Skeletal muscle tissue (tissue), 3 donors: ENCODE measurements at regions not wholly inside any gene's neighbourhood (a gene's known extent, or its start where the extent isn't known, plus 50 kb on each side); places are given as distances from the start of the nearest gene placed in this dataset.

ENCODE experiments used
- H3K27ac ChIP-seq: one replicate; pipeline ENCODE4 v1.7.0; 2013; ENCODE audit warnings: mild to moderate bottlenecking, low read depth, low read length, inconsistent platforms
- H3K27me3 ChIP-seq, 3 donors: one replicate each; pipeline ENCODE4 v1.7.0; 2013; ENCODE audit warnings: low read length in 3 of 3; ENCODE audit not compliant: control insufficient read depth in 3 of 3, insufficient read depth in 3 of 3
- H3K36me3 ChIP-seq, 3 donors: one replicate each; pipeline ENCODE4 v1.7.0; 2013; ENCODE audit warnings: low read length in 3 of 3; ENCODE audit not compliant: control insufficient read depth in 3 of 3, insufficient read depth in 3 of 3
- H3K4me1 ChIP-seq, 3 donors: one replicate each; pipeline ENCODE4 v1.7.0; 2013; ENCODE audit warnings: low read length in 3 of 3, mild to moderate bottlenecking in 3 of 3; ENCODE audit not compliant: control insufficient read depth in 3 of 3, insufficient read depth in 3 of 3
- H3K4me3 ChIP-seq, 3 donors: one replicate each; pipeline ENCODE4 v1.7.0; 2013; ENCODE audit warnings: low read length in 3 of 3
- H3K9ac ChIP-seq, 3 donors: one replicate each; pipeline ENCODE4 v1.7.0; 2013; ENCODE audit warnings: low read length in 3 of 3, mild to moderate bottlenecking in 3 of 3, moderate library complexity in 2 of 3, low read depth in 1 of 3
- H3K9me3 ChIP-seq, 3 donors: one replicate each; pipeline ENCODE4 v1.7.0; 2013; ENCODE audit warnings: low read length in 3 of 3; ENCODE audit not compliant: control insufficient read depth in 3 of 3
- donor health status: Osteomylitis.

DNA sequence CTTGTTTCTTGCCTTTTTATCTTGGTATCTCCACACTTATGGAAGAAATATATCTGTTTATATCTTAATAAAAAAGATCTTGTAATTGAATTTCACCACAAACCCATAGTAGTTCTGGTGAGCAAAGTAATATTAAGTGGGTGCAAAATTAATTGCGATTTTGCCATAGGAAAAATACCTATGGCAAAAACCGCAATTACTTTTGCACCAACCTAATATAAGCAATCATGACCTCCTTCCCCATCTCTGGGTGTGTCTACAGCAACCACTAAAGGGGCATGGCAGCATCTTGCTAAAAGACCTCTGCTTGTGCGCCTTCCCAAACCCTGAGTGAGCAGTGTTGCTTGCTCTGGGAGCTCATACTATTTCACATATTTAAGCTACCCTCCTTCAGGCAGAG lies 124.2 kb upstream of the GUCY1A1 start:
- H3K27ac ChIP-seq, result no peak overlapping the region
- H3K27me3 ChIP-seq, result no peaks in the 10 kb centered on the region
- peaks cover 0 to 4% (median 2%) of the 10 kb centered on the region in 3 donors for H3K4me1 ChIP-seq

DNA sequence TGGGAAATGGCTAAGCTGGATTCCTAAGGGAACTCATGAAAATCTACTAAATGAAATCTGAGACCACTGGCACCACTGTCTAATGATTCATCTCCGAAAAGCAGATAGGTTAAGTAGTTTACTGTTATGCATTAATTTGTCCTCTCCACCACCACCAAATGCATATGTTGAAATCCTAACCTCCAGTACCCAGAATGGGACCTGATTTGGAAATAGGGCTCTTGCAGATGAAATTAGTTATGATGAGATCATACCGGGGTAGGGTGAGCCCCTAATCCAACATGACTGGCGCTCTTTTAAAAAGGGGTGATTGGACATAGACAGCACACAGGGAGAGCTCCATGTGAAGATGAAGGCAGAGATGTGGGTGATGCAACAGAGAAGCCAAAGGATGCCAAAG lies 124.9 kb upstream of the GUCY1A1 start:
- Histone ChIP-seq H3K9me3 (no peaks in the 10 kb centered on the region), H3K27me3 (no peaks in the 10 kb centered on the region), H3K4me3 (no peak overlapping the region), H3K27ac (no peak overlapping the region), H3K36me3 (no peaks in the 10 kb centered on the region), H3K4me1 (peaks cover 0 to 4% (median 2%) of the 10 kb centered on the region in 3 donors), H3K9ac (no peak overlapping the region)

More for the DNA sequence above, 124.2 kb upstream of the GUCY1A1 start:
- no peaks in the 10 kb centered on the region for H3K9me3 ChIP-seq
- H3K36me3 ChIP-seq, result no peaks in the 10 kb centered on the region
- no peak overlapping the region for H3K9ac ChIP-seq
- no peak overlapping the region for H3K4me3 ChIP-seq

DNA sequence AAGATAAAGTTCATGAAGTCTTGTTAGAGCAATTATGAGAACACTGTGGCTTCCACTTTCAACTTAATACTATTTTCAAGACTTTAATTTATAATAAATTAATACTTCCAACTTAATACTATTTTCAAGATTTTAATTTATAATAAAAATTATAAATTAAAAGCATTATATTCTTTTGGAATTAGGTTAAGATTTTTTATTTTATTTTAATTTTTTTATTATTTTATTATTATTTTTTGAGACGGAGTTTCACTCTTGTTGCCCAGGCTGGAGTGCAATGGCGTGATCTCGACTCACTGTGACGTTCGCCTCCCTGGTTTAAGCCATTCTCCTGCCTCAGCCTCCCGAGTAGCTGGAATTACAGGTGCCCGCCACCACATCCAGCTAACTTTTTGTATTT lies 126.0 kb upstream of the GUCY1A1 start:
- Histone ChIP-seq H3K27me3 (no peaks in the 10 kb centered on the region), H3K9me3 (no peaks in the 10 kb centered on the region), H3K4me3 (no peak overlapping the region), H3K36me3 (no peaks in the 10 kb centered on the region), H3K4me1 (peaks cover 0 to 4% (median 2%) of the 10 kb centered on the region in 3 donors), H3K27ac (no peak overlapping the region), H3K9ac (no peak overlapping the region)

DNA sequence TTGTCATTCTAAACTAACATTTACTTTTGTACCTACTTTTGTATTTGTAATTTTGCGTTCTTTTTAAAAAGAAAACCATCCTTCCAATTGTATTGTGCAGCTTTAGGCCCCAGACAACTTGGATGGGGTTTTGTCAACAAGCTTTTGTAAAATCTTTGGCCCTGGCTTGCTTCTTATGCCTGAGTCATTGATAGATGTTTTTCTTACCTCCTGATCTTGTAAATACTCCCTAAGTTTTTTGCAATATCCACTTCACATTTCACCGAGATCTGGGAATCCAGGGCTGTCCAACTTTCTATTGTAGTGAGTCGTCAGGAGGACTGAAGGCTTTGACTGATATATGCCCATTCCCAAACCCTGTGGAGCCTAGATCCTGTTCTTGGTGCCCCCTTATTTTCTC lies 126.9 kb upstream of the GUCY1A1 start:
- Histone ChIP-seq H3K27ac (no peak overlapping the region), H3K4me3 (no peak overlapping the region), H3K36me3 (no peaks in the 10 kb centered on the region), H3K27me3 (no peaks in the 10 kb centered on the region), H3K9ac (no peak overlapping the region), H3K9me3 (no peaks in the 10 kb centered on the region), H3K4me1 (peaks cover 0 to 2% (median 1%) of the 10 kb centered on the region in 3 donors)

DNA sequence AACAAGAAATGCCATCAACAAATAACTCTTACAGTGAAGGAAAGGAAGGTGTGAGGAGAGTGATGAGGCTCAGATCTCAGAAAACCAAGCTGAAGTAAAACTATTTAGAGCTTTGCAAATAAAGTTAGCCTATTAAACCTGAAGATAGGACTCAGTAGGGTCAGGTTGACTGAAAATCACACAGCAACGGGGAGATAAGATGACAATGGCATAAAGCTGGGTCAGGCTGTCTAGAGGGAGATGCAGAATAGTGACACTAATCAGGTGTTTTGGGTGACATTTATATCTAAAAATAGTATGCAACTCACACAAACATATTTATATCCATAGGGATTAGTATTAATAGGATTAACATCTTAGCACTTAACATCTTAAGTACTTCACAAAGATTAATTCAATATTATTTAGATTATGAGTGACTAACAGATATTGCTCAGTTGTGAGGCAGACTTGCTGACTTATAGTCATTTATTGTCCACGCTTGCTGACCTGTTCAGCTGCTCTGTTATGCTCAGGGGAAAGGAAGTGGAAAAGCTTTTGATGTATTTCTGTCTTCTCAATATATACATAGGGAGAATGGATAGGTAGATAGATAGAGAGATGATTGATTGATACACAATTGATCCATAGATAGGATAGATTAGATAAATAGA lies 130.7 kb upstream of the GUCY1A1 start:
- Histone ChIP-seq H3K9ac (no peak overlapping the region), H3K4me1 (no peaks in the 10 kb centered on the region), H3K27ac (no peak overlapping the region), H3K4me3 (no peak overlapping the region), H3K9me3 (no peaks in the 10 kb centered on the region), H3K36me3 (no peaks in the 10 kb centered on the region), H3K27me3 (no peaks in the 10 kb centered on the region)

DNA sequence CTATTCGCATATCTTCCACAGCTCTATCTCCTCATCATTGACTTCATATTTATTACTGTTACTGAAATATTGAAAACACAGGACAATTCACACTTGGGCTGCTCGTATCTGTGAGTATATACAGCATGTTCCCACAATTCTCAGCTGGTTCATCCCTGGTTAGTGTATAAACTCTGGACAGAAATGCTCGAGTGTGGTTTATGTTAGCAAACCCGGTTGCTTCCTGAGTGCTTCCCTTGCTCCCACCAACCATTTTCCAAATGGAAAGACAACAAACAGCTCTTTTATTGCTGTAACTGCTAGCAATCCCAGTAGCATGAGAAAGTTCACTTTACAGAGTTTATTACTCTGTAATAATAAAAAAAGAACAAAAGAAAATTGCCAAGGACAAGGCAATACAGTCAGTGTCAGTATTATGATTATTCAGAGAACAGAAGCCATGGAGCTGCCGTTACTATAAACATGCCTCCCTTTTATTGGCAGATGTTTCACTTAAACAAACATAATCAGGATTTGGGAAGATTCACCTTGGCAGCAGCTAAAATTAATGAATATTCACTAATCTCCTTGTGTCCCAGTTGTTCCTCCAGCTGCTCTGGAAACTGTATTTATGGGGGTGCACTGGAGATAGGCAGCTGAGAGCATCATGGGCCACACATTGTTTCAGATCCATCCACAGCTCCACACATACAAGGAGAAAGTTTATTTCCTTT lies 134.1 kb upstream of the GUCY1A1 start:
- Histone ChIP-seq H3K27me3 (no peaks in the 10 kb centered on the region), H3K4me3 (no peak overlapping the region), H3K4me1 (no peaks in the 10 kb centered on the region), H3K27ac (no peak overlapping the region), H3K36me3 (no peaks in the 10 kb centered on the region), H3K9me3 (no peaks in the 10 kb centered on the region), H3K9ac (no peak overlapping the region)

DNA sequence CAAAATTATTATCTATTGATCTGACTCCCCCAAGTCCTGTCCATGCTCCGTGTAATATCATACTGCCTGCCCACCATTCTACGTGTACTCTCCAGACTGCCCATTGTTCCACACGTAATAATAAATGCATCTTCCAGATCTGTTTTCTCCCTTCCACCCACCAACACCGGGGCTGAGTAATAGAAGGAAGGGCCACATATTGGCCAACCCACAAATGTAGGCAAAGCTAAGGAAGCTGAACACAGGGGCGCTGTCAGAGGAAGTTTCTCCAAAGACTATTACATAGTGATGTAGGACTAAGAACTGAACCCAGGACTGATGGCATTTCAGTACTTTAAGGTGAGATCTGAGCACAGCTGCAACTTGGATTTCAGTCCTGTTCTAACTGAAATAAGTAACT lies 135.8 kb upstream of the GUCY1A1 start:
- no peak overlapping the region for H3K4me3 ChIP-seq

DNA sequence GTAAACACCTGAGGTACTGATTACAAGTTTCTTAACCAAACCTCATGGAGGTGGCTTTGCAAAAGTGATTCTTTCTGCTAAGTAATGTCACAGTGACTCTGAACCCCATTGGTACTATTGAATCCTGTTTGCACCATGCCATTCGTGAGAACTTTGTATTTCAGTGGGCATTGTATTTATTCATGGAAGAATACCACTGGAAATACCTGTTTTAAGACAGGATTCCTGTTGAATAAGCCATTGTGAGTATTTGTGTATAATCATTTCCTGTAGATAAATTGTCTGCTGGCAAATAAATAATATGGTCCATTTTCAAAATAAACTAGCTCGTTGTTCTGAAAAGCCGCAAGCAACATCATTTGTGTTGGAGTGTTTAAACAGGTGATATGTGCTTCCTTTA lies 136.4 kb upstream of the GUCY1A1 start:
- Histone ChIP-seq H3K36me3 (no peaks in the 10 kb centered on the region), H3K4me3 (no peak overlapping the region), H3K4me1 (peaks cover 0 to 4% (median 0%) of the 10 kb centered on the region in 3 donors), H3K9me3 (no peaks in the 10 kb centered on the region), H3K27ac (no peak overlapping the region), H3K9ac (no peak overlapping the region), H3K27me3 (no peaks in the 10 kb centered on the region)

More for the DNA sequence above, 135.8 kb upstream of the GUCY1A1 start:
- Histone ChIP-seq H3K27ac (no peak overlapping the region), H3K4me1 (peaks cover 0 to 4% (median 0%) of the 10 kb centered on the region in 3 donors), H3K9me3 (no peaks in the 10 kb centered on the region), H3K27me3 (no peaks in the 10 kb centered on the region), H3K9ac (no peak overlapping the region), H3K36me3 (no peaks in the 10 kb centered on the region)

DNA sequence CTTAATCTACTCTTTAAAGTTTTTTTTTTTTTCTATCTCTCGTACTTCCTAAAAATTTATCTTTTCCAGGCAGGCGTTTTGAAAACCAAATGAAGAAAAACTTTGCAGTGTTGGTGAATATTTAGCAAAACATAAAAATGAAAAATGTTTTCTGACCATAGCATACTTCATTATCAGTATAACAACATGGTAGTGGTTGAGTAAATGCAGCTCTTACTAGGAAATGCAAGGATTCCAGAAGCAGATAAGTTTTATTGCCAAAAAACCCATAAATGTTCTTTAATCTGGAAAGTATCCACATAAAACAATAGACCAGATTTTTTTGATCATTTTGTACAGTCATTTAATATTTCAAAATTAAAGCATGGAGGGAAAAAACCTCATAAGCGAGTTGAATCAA lies 136.9 kb upstream of the GUCY1A1 start:
- no peaks in the 10 kb centered on the region for H3K9me3 ChIP-seq
- H3K4me1 ChIP-seq, result peaks cover 0 to 4% (median 0%) of the 10 kb centered on the region in 3 donors
- H3K27ac ChIP-seq, result no peak overlapping the region
- H3K27me3 ChIP-seq, result no peaks in the 10 kb centered on the region
- H3K36me3 ChIP-seq, result no peaks in the 10 kb centered on the region
- H3K9ac ChIP-seq, result no peak overlapping the region
- H3K4me3 ChIP-seq, result no peak overlapping the region

DNA sequence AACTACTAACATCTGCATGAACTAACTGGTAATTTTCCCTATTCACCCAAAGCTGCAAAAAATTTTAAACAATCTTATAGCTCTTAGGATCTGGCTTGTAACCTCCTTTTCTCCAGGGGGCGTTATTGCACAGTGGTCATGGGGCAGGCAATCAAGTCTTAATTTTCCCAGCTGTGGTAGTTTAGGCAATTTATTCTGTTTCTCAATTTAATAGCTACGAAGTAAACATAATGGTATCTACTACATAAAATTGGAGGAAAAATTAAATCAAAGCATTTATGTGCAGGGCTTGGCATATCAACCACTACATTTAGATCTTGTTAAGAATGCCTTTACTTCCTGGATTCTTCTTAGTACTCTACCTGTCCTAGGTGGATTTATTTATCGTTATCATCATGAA lies 137.4 kb upstream of the GUCY1A1 start:
- Histone ChIP-seq H3K9ac (no peak overlapping the region), H3K27ac (no peak overlapping the region)

More for the DNA sequence above, 137.4 kb upstream of the GUCY1A1 start:
- Histone ChIP-seq H3K36me3 (no peaks in the 10 kb centered on the region), H3K27me3 (no peaks in the 10 kb centered on the region), H3K4me1 (peaks cover 0 to 4% (median 0%) of the 10 kb centered on the region in 3 donors), H3K9me3 (no peaks in the 10 kb centered on the region), H3K4me3 (no peak overlapping the region)
